Cardiac fibroblast (primary cell): ENCODE measurements at regions not wholly inside any gene's neighbourhood (a gene's known extent, or its start where the extent isn't known, plus 50 kb on each side); places are given as distances from the start of the nearest gene placed in this dataset.

Experiments used
- DNase-seq, 2 donors: peaks; one replicate each; pipeline versions ENCODE4 v3.0.0 to v3.0.0-alpha.2; 2010; ENCODE audit warnings: low read depth in 2 of 2
- H3K4me3 ChIP-seq, 2 donors: replicated peaks in 1 of 2; 1 replicate in 1 of 2; 2 replicates in 1 of 2; pipeline ENCODE4 v1.5.1; 2011; ENCODE audit warnings: low read depth in 2 of 2, low read length in 2 of 2, mild to moderate bottlenecking in 2 of 2, moderate library complexity in 1 of 2
- TF ChIP-seq, protein P1 (sequence below): IDR thresholded peaks from one replicate; pipeline ENCODE4 v1.5.1; 2011; ENCODE audit warnings: low read depth, mild to moderate bottlenecking, low read length, inconsistent platforms

DNA sequence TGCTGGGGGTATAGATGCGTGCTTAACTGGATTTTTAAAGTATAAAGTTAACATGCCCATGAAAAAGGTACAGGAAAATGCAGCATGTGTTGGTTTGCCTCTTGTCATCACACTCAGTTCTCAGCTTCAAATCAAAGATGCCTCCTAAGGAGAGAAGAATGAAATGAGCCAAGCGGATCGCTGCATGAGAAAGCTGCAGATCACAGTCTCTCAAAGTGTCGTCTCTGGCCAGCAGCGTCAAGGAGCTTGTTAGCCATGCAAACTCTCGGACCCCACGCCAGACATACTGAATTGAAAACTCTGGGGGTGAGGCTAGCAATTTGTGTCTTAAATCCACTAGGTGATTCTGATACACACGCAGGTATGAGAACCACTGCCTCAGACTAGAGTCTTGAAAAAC is 297.2 kb downstream of the AJAP1 start:
- no peak for DNase-seq
- H3K4me3 ChIP-seq: no peak overlapping the region
- TF ChIP-seq, protein P1, sequence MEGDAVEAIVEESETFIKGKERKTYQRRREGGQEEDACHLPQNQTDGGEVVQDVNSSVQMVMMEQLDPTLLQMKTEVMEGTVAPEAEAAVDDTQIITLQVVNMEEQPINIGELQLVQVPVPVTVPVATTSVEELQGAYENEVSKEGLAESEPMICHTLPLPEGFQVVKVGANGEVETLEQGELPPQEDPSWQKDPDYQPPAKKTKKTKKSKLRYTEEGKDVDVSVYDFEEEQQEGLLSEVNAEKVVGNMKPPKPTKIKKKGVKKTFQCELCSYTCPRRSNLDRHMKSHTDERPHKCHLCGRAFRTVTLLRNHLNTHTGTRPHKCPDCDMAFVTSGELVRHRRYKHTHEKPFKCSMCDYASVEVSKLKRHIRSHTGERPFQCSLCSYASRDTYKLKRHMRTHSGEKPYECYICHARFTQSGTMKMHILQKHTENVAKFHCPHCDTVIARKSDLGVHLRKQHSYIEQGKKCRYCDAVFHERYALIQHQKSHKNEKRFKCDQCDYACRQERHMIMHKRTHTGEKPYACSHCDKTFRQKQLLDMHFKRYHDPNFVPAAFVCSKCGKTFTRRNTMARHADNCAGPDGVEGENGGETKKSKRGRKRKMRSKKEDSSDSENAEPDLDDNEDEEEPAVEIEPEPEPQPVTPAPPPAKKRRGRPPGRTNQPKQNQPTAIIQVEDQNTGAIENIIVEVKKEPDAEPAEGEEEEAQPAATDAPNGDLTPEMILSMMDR: no peak

DNA sequence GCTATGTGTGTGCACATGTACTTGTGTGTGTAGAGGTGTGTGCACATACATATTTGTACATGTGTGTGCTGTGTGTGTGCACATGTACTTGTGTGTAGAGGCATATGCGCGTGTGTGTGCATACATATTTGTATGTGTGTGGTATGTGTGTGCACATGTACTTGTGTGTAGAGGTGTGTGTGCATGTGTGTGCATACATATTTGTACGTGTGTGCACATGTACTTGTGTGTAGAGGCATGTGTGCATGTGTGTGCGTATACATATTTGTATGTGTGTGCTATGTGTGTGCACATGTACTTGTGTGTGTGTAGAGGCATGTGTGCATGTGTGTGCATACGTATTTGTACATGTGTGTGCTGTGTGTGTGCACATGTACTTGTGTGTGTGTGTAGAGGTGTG is 291.9 kb downstream of the AJAP1 start:
- no peak for DNase-seq
- H3K4me3 ChIP-seq: no peak overlapping the region
- TF ChIP-seq, protein P1: no peak

DNA sequence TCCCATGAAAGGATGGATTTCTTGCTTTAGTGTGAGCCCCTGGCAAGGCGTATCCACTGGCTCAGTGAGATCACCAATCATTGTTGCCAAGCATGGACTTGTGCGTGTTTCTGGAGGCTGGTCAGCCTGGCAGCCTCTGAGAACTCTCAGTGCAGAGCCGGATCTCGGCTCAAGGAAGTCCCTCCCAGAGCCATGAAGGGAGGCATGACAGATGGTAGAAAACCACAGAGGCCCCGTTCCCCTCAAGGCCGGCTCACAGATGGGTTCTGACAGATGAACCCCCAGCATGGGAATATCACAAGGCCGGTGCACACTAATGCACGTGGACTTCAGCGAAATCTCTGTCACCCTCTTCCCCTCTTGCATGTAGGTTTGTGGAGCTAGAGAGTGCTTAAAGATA is 290.5 kb downstream of the AJAP1 start:
- DNase-seq: no peak
- H3K4me3 ChIP-seq: no peak overlapping the region
- TF ChIP-seq, protein P1: no peak

DNA sequence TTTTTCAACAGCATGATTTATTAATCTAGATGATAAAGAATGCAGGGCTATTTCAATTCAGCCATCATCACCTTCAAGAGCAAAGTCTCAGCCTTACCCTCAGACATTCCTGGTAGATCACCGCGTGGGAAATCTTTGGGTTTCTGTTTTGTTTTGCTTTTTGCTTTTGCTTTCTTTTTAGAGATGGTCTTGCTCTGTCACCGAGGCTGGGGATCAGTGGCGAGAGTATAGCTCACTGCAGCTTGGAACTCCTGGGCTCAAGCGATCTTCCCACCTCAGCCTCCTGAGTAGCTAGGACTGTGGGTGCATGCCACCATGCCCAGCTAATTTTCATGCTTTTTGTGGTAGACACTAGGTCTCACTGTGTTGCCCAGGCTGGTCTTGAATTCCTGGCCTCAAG is 289.7 kb downstream of the AJAP1 start:
- TF ChIP-seq, protein P1: no peak
- no peak for DNase-seq
- no peak overlapping the region for H3K4me3 ChIP-seq

DNA sequence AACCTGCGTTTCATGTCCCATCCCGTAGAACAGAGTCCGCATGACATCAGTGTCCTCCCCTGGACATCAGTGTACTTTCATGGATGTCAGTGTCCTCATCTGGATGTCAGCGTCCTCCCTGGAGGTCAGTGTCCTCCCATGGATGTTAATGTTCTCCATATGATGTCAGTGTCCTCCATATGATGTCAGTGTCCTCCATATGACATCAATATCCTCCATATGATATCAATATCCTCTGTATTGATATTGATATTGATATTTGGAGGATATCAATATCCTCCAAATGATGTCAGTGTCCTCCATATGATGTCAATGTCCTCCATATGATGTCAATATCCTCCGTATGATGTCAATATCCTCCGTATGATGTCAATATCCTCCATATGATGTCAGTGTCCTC is 284.9 kb downstream of the AJAP1 start:
- peak in 1 of 2 donors; percentile 3 for DNase-seq
- H3K4me3 ChIP-seq: no peak overlapping the region
- TF ChIP-seq, protein P1: no peak

DNA sequence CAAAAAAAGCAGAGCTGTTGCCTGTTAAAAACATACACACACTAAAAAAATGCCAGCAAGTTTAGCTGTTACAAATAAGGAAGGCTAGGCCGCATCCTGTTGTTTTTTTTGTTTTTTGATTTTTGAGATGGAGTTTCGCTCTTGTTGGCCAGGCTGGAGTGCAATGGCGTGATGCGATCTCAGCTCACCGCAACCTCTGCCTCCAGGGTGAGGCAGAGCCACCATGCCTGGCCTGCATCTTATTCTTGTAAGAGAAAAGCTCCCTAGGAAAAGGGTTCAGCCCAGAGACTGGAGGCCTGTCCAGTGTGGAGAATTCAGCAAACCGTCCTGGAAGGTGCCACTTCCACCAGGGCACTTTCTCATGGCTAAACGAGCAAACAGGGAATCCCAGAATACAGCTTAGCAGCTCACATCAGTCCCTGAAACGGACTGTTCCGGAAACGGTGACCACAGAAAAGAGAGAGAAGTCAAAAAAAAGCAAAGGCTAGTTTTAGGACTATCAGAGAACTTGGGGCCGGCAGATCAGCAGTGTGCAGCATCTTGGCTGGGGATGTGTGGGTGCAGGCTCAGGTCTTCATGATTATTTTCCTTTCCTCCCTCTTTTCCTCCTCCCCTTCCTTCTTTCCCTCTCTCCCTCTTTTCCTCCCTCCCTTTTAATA is 283.6 kb downstream of the AJAP1 start:
- DNase-seq: no peak
- TF ChIP-seq, protein P1: no peak
- no peak overlapping the region for H3K4me3 ChIP-seq

DNA sequence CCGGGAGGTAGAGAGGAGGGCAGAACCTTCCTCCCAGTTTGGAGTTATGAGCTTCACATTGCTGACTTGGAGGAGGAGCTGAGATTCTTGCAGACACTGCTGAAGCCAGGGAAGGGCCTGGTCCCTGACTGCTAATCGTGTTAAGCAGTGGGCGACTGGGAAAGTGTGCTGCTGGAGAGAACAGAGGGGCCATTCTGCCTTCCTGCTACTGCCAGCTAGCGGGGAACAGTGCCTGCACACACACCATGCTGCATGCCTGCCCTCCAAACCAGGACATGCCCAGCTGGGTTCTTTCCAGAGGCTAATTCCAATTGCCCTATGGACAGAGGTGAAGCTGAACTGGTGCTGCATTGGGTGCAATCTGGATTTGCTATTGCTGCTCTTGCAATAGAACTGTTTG is 281.4 kb downstream of the AJAP1 start:
- TF ChIP-seq, protein P1: no peak
- no peak for DNase-seq
- no peak overlapping the region for H3K4me3 ChIP-seq
